ENCODE measurements at regions not wholly inside any gene's neighbourhood (a gene's known extent, or its start where the extent isn't known, plus 50 kb on each side); places are given as distances from the start of the nearest gene placed in this dataset.
"Not testable (repeated sequence)": the region's sequence is repeated elsewhere in the genome, so short reads cannot be mapped to it uniquely, and the experiment has no call there.

GRCh38 chr20:8997701-8998117 lies 71.2 kb upstream of the PLCB4 start:
- no peak overlapping the region for H3K4me3 ChIP-seq
- TF ChIP-seq POLR2A (IDR thresholded peaks at IDR 0.05) (no peak), POLR2AphosphoS5 (IDR thresholded peaks at IDR 0.05) (no peak), CTCF (IDR thresholded peaks at IDR 0.05) (no peak)
- intact Hi-C loops (cut with DNase I; ENCODE audit: low total_unique reads): no loop called here

GRCh38 chr20:9011121-9011520 lies 57.8 kb upstream of the PLCB4 start:
- Histone ChIP-seq H3K27ac (no peak overlapping the region), H3K4me1 (no peaks in the 10 kb centered on the region), H3K27me3 (no peaks in the 10 kb centered on the region), H3K9me3 (no peaks in the 10 kb centered on the region), H3K4me3 (no peak overlapping the region), H3K36me3 (no peaks in the 10 kb centered on the region)
- TF ChIP-seq CTCF (IDR thresholded peaks at IDR 0.05) (no peak), POLR2AphosphoS5 (IDR thresholded peaks at IDR 0.05) (no peak), POLR2A (IDR thresholded peaks at IDR 0.05) (no peak)
- no peak for DNase-seq (ENCODE audit: low spot score in 2 of 2)
- intact Hi-C loops (cut with DNase I; ENCODE audit: low total_unique reads): no loop called here

More at GRCh38 chr20:8997701-8998117, 71.2 kb upstream of the PLCB4 start:
- Histone ChIP-seq H3K4me1 (no peaks in the 10 kb centered on the region), H3K27me3 (no peaks in the 10 kb centered on the region), H3K36me3 (no peaks in the 10 kb centered on the region), H3K27ac (no peak overlapping the region), H3K9me3 (no peaks in the 10 kb centered on the region)
- DNase-seq (ENCODE audit: low spot score in 2 of 2): no peak

- H3K4me1 ChIP-seq; H3K27me3 ChIP-seq; H3K4me3 ChIP-seq; intact Hi-C loops (cut with DNase I; ENCODE audit: low total_unique reads); H3K36me3 ChIP-seq; H3K9me3 ChIP-seq; DNase-seq (ENCODE audit: low spot score in 2 of 2); H3K27ac ChIP-seq: not testable (repeated sequence)
Measured at GRCh38 chr20:9015232-9015983, 53.5 kb upstream of the PLCB4 start.

GRCh38 chr20:9015984-9016324 lies 52.9 kb upstream of the PLCB4 start:
- no peak for DNase-seq (ENCODE audit: low spot score in 2 of 2)
- Histone ChIP-seq H3K27me3 (no peaks in the 10 kb centered on the region), H3K27ac (no peak overlapping the region), H3K9me3 (no peaks in the 10 kb centered on the region), H3K36me3 (no peaks in the 10 kb centered on the region), H3K4me1 (no peaks in the 10 kb centered on the region), H3K4me3 (no peak overlapping the region)
- no peak for TF ChIP-seq CTCF (IDR thresholded peaks at IDR 0.05)
- no peak for TF ChIP-seq POLR2A (IDR thresholded peaks at IDR 0.05)
- TF ChIP-seq POLR2AphosphoS5 (IDR thresholded peaks at IDR 0.05): no peak
- intact Hi-C loops (cut with DNase I; ENCODE audit: low total_unique reads): no loop called here

- intact Hi-C loops (cut with DNase I; ENCODE audit: low total_unique reads): no loop called here
- Histone ChIP-seq H3K27me3 (no peaks in the 10 kb centered on the region), H3K36me3 (no peaks in the 10 kb centered on the region), H3K4me1 (no peaks in the 10 kb centered on the region), H3K4me3 (no peak overlapping the region), H3K9me3 (no peaks in the 10 kb centered on the region), H3K27ac (no peak overlapping the region)
- TF ChIP-seq CTCF (IDR thresholded peaks at IDR 0.05) (no peak), POLR2AphosphoS5 (IDR thresholded peaks at IDR 0.05) (no peak), POLR2A (IDR thresholded peaks at IDR 0.05) (no peak)
- no peak for DNase-seq (ENCODE audit: low spot score in 2 of 2)
Measured at GRCh38 chr20:9018346-9018745, 50.5 kb upstream of the PLCB4 start.

Measured in breast epithelium (tissue), 4 donors.